Fibroblast of lung (primary cell): ENCODE measurements at regions not wholly inside any gene's neighbourhood (a gene's known extent, or its start where the extent isn't known, plus 50 kb on each side); places are given as distances from the start of the nearest gene placed in this dataset.

ENCODE experiments used
- DNase-seq, 2 donors: peaks; one replicate each; pipeline versions ENCODE4 v3.0.0 to v3.0.0-alpha.2; 2010; ENCODE audit warnings: low read depth in 2 of 2
- H2AFZ ChIP-seq: 2 replicates; pipeline ENCODE4 v1.5.1; 2012; ENCODE audit warnings: low read length, control low read depth, inconsistent platforms
- H3K27ac ChIP-seq: 2 replicates; pipeline ENCODE4 v1.5.1; 2011; ENCODE audit warnings: low read length, control low read depth; ENCODE audit not compliant: insufficient read depth
- H3K27me3 ChIP-seq: 2 replicates; pipeline ENCODE4 v1.5.1; 2011; ENCODE audit warnings: mild to moderate bottlenecking, low read length; ENCODE audit not compliant: control insufficient read depth, insufficient read depth
- H3K36me3 ChIP-seq: 2 replicates; pipeline ENCODE4 v1.5.1; 2011; ENCODE audit warnings: low read length; ENCODE audit not compliant: control insufficient read depth, insufficient read depth
- H3K4me1 ChIP-seq: 2 replicates; pipeline ENCODE4 v1.5.1; 2011; ENCODE audit warnings: low read length; ENCODE audit not compliant: control insufficient read depth, insufficient read depth; ENCODE audit errors: extremely low read depth
- H3K4me2 ChIP-seq: 2 replicates; pipeline ENCODE4 v1.5.1; 2011; ENCODE audit warnings: low read length, control low read depth; ENCODE audit not compliant: insufficient read depth; ENCODE audit errors: extremely low read depth
- H3K4me3 ChIP-seq, 4 experiments: fragments of 200-600 bp in 1 of 4; sonication (generic) in 1 of 4; replicated peaks in 1 of 4; 2 replicates each; pipeline ENCODE4 v1.5.1; 2011 to 2016; ENCODE audit warnings: low read length in 4 of 4, low read depth in 3 of 4, mild to moderate bottlenecking in 3 of 4, control low read depth in 2 of 4, inconsistent platforms in 1 of 4, mixed read lengths in 1 of 4; ENCODE audit not compliant: insufficient read depth in 1 of 4; ENCODE audit errors: control extremely low read depth in 1 of 4
- H3K79me2 ChIP-seq: 2 replicates; pipeline ENCODE4 v1.5.1; 2012; ENCODE audit warnings: mild to moderate bottlenecking, low read length, inconsistent platforms; ENCODE audit not compliant: control insufficient read depth, insufficient read depth
- H3K9ac ChIP-seq: 2 replicates; pipeline ENCODE4 v1.5.1; 2011; ENCODE audit warnings: mild to moderate bottlenecking, low read length, control low read depth; ENCODE audit not compliant: insufficient read depth
- H3K9me3 ChIP-seq: 2 replicates; pipeline ENCODE4 v1.5.1; 2012; ENCODE audit warnings: low read depth, low read length; ENCODE audit not compliant: control insufficient read depth, insufficient read depth
- H4K20me1 ChIP-seq: 2 replicates; pipeline ENCODE4 v1.5.1; 2011; ENCODE audit warnings: low read length; ENCODE audit not compliant: control insufficient read depth, insufficient read depth; ENCODE audit errors: extremely low read depth
- CTCF ChIP-seq, 2 donors: IDR thresholded peaks in 1 of 2; conservative IDR thresholded peaks in 1 of 2; 1 replicate in 1 of 2; 2 replicates in 1 of 2; pipeline ENCODE4 v1.5.1; 2011 to 2012; ENCODE audit warnings: low read length in 2 of 2, control low read depth in 1 of 2, inconsistent platforms in 1 of 2, low read depth in 1 of 2, mild to moderate bottlenecking in 1 of 2
- EZH2 ChIP-seq: IDR thresholded peaks from 2 replicates; pipeline ENCODE4 v1.5.1; 2012; ENCODE audit warnings: low read length, control low read depth, mild to moderate bottlenecking; ENCODE audit errors: missing control alignments

- Histone ChIP-seq H3K9me3 (no peaks in the 10 kb centered on the region), H3K36me3 (no peaks in the 10 kb centered on the region), H3K27ac (no peak overlapping the region), H3K27me3 (no peaks in the 10 kb centered on the region), H3K4me1 (no peaks in the 10 kb centered on the region), H3K79me2 (no peaks in the 10 kb centered on the region), H4K20me1 (no peaks in the 10 kb centered on the region), H3K4me2 (no peak overlapping the region), H3K9ac (no peak overlapping the region), H2AFZ (no peak overlapping the region), H3K4me3 (no peak overlapping the region)
- DNase-seq, result no peak
- TF ChIP-seq CTCF (conservative IDR thresholded peaks at IDR 0.05 in 1 of 2, IDR thresholded peaks at IDR 0.05 in 1 of 2; ENCODE audit: low read depth in 1 of 2, low read length in 2 of 2) (no peak), EZH2 (no peak)
Measured at GRCh38 chr3:95037927-95038326, 975.1 kb downstream of the NSUN3 start.

- Histone ChIP-seq H3K4me1 (no peaks in the 10 kb centered on the region), H3K9me3 (no peaks in the 10 kb centered on the region), H3K36me3 (no peaks in the 10 kb centered on the region), H3K27me3 (no peaks in the 10 kb centered on the region), H3K79me2 (no peaks in the 10 kb centered on the region), H2AFZ (no peak overlapping the region), H3K4me2 (no peak overlapping the region), H3K4me3 (no peak overlapping the region), H3K27ac (no peak overlapping the region), H3K9ac (no peak overlapping the region), H4K20me1 (no peaks in the 10 kb centered on the region)
- no peak for TF ChIP-seq CTCF (conservative IDR thresholded peaks at IDR 0.05 in 1 of 2, IDR thresholded peaks at IDR 0.05 in 1 of 2; ENCODE audit: low read depth in 1 of 2, low read length in 2 of 2)
- TF ChIP-seq EZH2, result no peak
- DNase-seq, result no peak
Measured at GRCh38 chr3:95044101-95044500, 981.2 kb downstream of the NSUN3 start.

- peak in 1 of 2 donors; percentile 52 for DNase-seq
- H3K79me2 ChIP-seq, result no peaks in the 10 kb centered on the region
- no peaks in the 10 kb centered on the region for H3K27me3 ChIP-seq
- no peak overlapping the region for H3K4me3 ChIP-seq
- no peak for TF ChIP-seq CTCF (conservative IDR thresholded peaks at IDR 0.05 in 1 of 2, IDR thresholded peaks at IDR 0.05 in 1 of 2; ENCODE audit: low read depth in 1 of 2, low read length in 2 of 2)
- no peak for TF ChIP-seq EZH2
- no peaks in the 10 kb centered on the region for H3K9me3 ChIP-seq
- H3K36me3 ChIP-seq, result no peaks in the 10 kb centered on the region
- no peak overlapping the region for H3K4me2 ChIP-seq
- no peaks in the 10 kb centered on the region for H3K4me1 ChIP-seq
- H2AFZ ChIP-seq, result no peak overlapping the region
- H3K9ac ChIP-seq, result no peak overlapping the region
- H4K20me1 ChIP-seq, result no peaks in the 10 kb centered on the region
- no peak overlapping the region for H3K27ac ChIP-seq
Measured at GRCh38 chr3:95048564-95048963, 985.7 kb downstream of the NSUN3 start.
